AG10803 (cell line): ENCODE measurements at regions not wholly inside any gene's neighbourhood (a gene's known extent, or its start where the extent isn't known, plus 50 kb on each side); places are given as distances from the start of the nearest gene placed in this dataset.

Experiments
- DNase-seq: peaks from one replicate; pipeline ENCODE4 v3.0.0; 2010; ENCODE audit warnings: low read depth
- H3K4me3 ChIP-seq: 2 replicates; pipeline ENCODE4 v1.5.1; 2011; ENCODE audit warnings: mild to moderate bottlenecking, low read length, control low read depth
- TF ChIP-seq, protein P1 (sequence below): conservative IDR thresholded peaks from 2 replicates; pipeline ENCODE4 v1.5.1; 2011; ENCODE audit warnings: mild to moderate bottlenecking, low read length, control low read depth, inconsistent platforms

DNA sequence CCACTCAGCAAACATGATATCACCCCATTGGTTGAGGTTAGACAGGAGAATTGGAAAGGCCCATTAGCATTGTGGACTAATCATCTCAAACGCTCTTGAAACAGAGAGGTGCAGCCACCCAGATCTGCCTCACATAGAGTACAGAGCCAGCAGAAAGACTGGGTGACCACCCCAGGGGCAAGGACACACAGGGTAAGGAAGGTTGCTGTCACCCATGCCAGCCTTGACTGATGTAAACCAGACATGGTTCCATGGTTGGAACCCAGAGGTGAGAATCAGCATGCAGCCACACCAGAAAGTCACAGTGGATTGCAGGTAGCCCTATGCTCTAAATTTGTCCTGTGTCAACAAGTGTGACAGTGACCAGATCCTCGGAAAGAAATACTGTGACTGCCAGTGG lies 1268.8 kb downstream of the EFNB2 start:
- DNase-seq = no peak
- H3K4me3 ChIP-seq = no peak overlapping the region
- TF ChIP-seq, protein P1, sequence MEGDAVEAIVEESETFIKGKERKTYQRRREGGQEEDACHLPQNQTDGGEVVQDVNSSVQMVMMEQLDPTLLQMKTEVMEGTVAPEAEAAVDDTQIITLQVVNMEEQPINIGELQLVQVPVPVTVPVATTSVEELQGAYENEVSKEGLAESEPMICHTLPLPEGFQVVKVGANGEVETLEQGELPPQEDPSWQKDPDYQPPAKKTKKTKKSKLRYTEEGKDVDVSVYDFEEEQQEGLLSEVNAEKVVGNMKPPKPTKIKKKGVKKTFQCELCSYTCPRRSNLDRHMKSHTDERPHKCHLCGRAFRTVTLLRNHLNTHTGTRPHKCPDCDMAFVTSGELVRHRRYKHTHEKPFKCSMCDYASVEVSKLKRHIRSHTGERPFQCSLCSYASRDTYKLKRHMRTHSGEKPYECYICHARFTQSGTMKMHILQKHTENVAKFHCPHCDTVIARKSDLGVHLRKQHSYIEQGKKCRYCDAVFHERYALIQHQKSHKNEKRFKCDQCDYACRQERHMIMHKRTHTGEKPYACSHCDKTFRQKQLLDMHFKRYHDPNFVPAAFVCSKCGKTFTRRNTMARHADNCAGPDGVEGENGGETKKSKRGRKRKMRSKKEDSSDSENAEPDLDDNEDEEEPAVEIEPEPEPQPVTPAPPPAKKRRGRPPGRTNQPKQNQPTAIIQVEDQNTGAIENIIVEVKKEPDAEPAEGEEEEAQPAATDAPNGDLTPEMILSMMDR = no peak

- no peak overlapping the region for H3K4me3 ChIP-seq
- TF ChIP-seq, protein P1 = no peak
- no peak for DNase-seq
Observed at GRCh38 chr13:105262579-105262978, 1272.9 kb downstream of the EFNB2 start.

- TF ChIP-seq, protein P1 = no peak
- DNase-seq = no peak
- H3K4me3 ChIP-seq = no peak overlapping the region
Observed at GRCh38 chr13:105259426-105259825, 1276.0 kb downstream of the EFNB2 start.

DNA sequence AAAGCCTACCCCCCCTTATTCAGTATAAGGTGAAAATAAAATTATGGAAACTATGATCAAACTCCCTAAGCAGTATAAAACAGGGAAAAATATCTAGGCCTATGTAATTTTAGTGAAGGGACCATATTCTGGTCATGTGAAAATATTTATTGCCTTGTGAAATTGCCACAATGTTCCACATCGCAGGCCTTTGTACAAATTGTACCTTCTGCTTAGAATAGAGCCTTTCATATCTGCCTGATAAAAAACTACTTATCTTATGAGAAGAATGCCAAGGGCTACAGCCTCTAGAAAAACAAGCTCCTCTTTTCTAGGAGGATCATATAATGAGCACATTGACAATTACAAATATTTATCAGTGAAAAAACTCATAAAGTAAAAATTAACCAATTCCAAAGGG lies 1280.0 kb downstream of the EFNB2 start:
- TF ChIP-seq, protein P1 = no peak
- H3K4me3 ChIP-seq = no peak overlapping the region
- no peak for DNase-seq

GRCh38 chr13:105251293-105251692 lies 1284.2 kb downstream of the EFNB2 start:
- TF ChIP-seq, protein P1 = no peak
- DNase-seq = no peak
- no peak overlapping the region for H3K4me3 ChIP-seq

- TF ChIP-seq, protein P1 = no peak
- no peak overlapping the region for H3K4me3 ChIP-seq
- DNase-seq = no peak
Observed at GRCh38 chr13:105247830-105248229, 1287.6 kb downstream of the EFNB2 start.

- TF ChIP-seq, protein P1 = no peak
- no peak for DNase-seq
- H3K4me3 ChIP-seq = no peak overlapping the region
Observed at GRCh38 chr13:105240371-105240770, 1295.1 kb downstream of the EFNB2 start.
